ENCODE measurements at regions not wholly inside any gene's neighbourhood (a gene's known extent, or its start where the extent isn't known, plus 50 kb on each side); places are given as distances from the start of the nearest gene placed in this dataset.

GRCh38 chr1:157368363-157368762 lies 184.0 kb downstream of the FCRL5 start:
- H3K4me3 ChIP-seq (ENCODE audit: low read depth in 2 of 2, low read length in 2 of 2): no peak overlapping the region
- DNase-seq (ENCODE audit: low read depth, low spot score) (no peak), ATAC-seq (no peak)
- H3K27ac ChIP-seq (ENCODE audit: low read length): no peak overlapping the region
- no peaks in the 10 kb centered on the region for H3K4me1 ChIP-seq (ENCODE audit: control insufficient read depth, insufficient read depth, low read length)
- H3K36me3 ChIP-seq (ENCODE audit: control insufficient read depth, insufficient read depth, low read length): no peaks in the 10 kb centered on the region
- TF ChIP-seq POLR2AphosphoS5 (IDR thresholded peaks at IDR 0.05; ENCODE audit: low read depth, low read length) (no peak), TCF7L2 (IDR thresholded peaks at IDR 0.05; ENCODE audit: low read depth, low read length) (no peak), SIN3A (IDR thresholded peaks at IDR 0.05; ENCODE audit: borderline replicate concordance, insufficient read depth, low read depth, low read length) (no peak)
- TF ChIP-seq, protein P1, sequence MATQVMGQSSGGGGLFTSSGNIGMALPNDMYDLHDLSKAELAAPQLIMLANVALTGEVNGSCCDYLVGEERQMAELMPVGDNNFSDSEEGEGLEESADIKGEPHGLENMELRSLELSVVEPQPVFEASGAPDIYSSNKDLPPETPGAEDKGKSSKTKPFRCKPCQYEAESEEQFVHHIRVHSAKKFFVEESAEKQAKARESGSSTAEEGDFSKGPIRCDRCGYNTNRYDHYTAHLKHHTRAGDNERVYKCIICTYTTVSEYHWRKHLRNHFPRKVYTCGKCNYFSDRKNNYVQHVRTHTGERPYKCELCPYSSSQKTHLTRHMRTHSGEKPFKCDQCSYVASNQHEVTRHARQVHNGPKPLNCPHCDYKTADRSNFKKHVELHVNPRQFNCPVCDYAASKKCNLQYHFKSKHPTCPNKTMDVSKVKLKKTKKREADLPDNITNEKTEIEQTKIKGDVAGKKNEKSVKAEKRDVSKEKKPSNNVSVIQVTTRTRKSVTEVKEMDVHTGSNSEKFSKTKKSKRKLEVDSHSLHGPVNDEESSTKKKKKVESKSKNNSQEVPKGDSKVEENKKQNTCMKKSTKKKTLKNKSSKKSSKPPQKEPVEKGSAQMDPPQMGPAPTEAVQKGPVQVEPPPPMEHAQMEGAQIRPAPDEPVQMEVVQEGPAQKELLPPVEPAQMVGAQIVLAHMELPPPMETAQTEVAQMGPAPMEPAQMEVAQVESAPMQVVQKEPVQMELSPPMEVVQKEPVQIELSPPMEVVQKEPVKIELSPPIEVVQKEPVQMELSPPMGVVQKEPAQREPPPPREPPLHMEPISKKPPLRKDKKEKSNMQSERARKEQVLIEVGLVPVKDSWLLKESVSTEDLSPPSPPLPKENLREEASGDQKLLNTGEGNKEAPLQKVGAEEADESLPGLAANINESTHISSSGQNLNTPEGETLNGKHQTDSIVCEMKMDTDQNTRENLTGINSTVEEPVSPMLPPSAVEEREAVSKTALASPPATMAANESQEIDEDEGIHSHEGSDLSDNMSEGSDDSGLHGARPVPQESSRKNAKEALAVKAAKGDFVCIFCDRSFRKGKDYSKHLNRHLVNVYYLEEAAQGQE (IDR thresholded peaks at IDR 0.05; ENCODE audit: insufficient read depth in 1 of 2, low read depth in 2 of 2, low read length in 1 of 2): no peak
- TF ChIP-seq, protein P2, sequence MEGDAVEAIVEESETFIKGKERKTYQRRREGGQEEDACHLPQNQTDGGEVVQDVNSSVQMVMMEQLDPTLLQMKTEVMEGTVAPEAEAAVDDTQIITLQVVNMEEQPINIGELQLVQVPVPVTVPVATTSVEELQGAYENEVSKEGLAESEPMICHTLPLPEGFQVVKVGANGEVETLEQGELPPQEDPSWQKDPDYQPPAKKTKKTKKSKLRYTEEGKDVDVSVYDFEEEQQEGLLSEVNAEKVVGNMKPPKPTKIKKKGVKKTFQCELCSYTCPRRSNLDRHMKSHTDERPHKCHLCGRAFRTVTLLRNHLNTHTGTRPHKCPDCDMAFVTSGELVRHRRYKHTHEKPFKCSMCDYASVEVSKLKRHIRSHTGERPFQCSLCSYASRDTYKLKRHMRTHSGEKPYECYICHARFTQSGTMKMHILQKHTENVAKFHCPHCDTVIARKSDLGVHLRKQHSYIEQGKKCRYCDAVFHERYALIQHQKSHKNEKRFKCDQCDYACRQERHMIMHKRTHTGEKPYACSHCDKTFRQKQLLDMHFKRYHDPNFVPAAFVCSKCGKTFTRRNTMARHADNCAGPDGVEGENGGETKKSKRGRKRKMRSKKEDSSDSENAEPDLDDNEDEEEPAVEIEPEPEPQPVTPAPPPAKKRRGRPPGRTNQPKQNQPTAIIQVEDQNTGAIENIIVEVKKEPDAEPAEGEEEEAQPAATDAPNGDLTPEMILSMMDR (IDR thresholded peaks at IDR 0.05): no peak
- ChIA-PET CTCF (no interaction called here), POLR2A (no interaction called here)
- H3K9me3 ChIP-seq (ENCODE audit: control insufficient read depth, insufficient read depth, low read depth, low read length): no peaks in the 10 kb centered on the region
- intact Hi-C loops (cut with micrococcal nuclease; ENCODE audit: unreplicated experiment): no loop called here
- in situ Hi-C loops (cut with HindIII; ENCODE audit: low pct_unique_long_range_greater_than_20kb, low sequenced_read_pairs): no loop called here
- no TSS peak for BruUV-seq (replicated peaks)
- no peaks in the 10 kb centered on the region; the same call in none of the 2 replicates for H3K27me3 ChIP-seq (ENCODE audit: control insufficient read depth, insufficient read depth, low read length)

DNA sequence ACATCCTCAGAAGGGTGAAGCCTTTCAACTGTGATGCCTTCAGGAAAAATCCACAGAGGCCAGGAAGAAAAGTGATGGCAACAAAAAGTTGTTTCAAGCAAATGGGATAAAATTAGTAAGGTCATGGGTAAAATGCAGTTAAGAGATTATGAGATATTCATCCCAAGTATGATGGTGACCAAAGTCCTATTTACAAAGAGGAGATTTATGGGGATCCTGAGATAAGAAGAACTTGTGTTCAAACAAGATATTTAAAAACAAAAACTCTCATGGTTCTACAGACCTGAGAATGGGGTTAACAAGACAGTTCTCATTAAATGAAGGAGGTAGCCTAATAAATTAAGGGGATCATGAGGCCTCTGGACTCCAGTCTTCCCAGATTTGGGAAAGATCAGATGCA lies 184.4 kb downstream of the FCRL5 start:
- CTCF ChIA-PET: no interaction called here

More for the DNA sequence above, 184.4 kb downstream of the FCRL5 start:
- Histone ChIP-seq H3K27me3 (ENCODE audit: control insufficient read depth, insufficient read depth, low read length) (no peaks in the 10 kb centered on the region; the same call in 1 of the 2 replicates), H3K4me1 (ENCODE audit: control insufficient read depth, insufficient read depth, low read length) (no peaks in the 10 kb centered on the region), H3K9me3 (ENCODE audit: control insufficient read depth, insufficient read depth, low read depth, low read length) (no peaks in the 10 kb centered on the region), H3K36me3 (ENCODE audit: control insufficient read depth, insufficient read depth, low read length) (no peaks in the 10 kb centered on the region), H3K27ac (ENCODE audit: low read length) (no peak overlapping the region), H3K4me3 (ENCODE audit: low read depth in 2 of 2, low read length in 2 of 2) (no peak overlapping the region)
- BruUV-seq (replicated peaks): no TSS peak
- ATAC-seq (no peak), DNase-seq (ENCODE audit: low read depth, low spot score) (no peak)
- POLR2A ChIA-PET: no interaction called here
- TF ChIP-seq POLR2AphosphoS5 (IDR thresholded peaks at IDR 0.05; ENCODE audit: low read depth, low read length) (no peak), TCF7L2 (IDR thresholded peaks at IDR 0.05; ENCODE audit: low read depth, low read length) (no peak), SIN3A (IDR thresholded peaks at IDR 0.05; ENCODE audit: borderline replicate concordance, insufficient read depth, low read depth, low read length) (no peak)
- TF ChIP-seq, protein P2 (IDR thresholded peaks at IDR 0.05): no peak
- TF ChIP-seq, protein P1 (IDR thresholded peaks at IDR 0.05; ENCODE audit: insufficient read depth in 1 of 2, low read depth in 2 of 2, low read length in 1 of 2): no peak
- intact Hi-C loops (cut with micrococcal nuclease; ENCODE audit: unreplicated experiment) (no loop called here), in situ Hi-C loops (cut with HindIII; ENCODE audit: low pct_unique_long_range_greater_than_20kb, low sequenced_read_pairs) (no loop called here)
